HL-60 (cell line): ENCODE measurements at regions not wholly inside any gene's neighbourhood (a gene's known extent, or its start where the extent isn't known, plus 50 kb on each side); places are given as distances from the start of the nearest gene placed in this dataset.

Source experiments
- DNase-seq, 2 experiments: peaks; one replicate each; pipeline ENCODE4 v3.0.0-alpha.2; 2010 to 2020; ENCODE audit warnings: low read depth in 1 of 2, low spot score in 1 of 2
- H3K27ac ChIP-seq: fragments of 250-450 bp; sonication (Bioruptor Pico); replicated peaks from 2 replicates; pipeline ENCODE4 v1.5.1; 2020; ENCODE audit warnings: mild to moderate bottlenecking, moderate library complexity
- H3K27me3 ChIP-seq: fragments of 250-450 bp; sonication (Bioruptor Pico); 2 replicates; pipeline ENCODE4 v1.5.1; 2021; ENCODE audit warnings: mild to moderate bottlenecking, moderate library complexity; ENCODE audit not compliant: insufficient read depth, poor library complexity, severe bottlenecking
- H3K4me3 ChIP-seq: replicated peaks from 2 replicates; pipeline ENCODE4 v1.5.1; 2011; ENCODE audit warnings: mild to moderate bottlenecking, control low read depth, low read length; ENCODE audit not compliant: insufficient read depth
- GABPA ChIP-seq: IDR thresholded peaks from 2 replicates; pipeline ENCODE4 v1.6.1; 2012; ENCODE audit warnings: low read depth
- POLR2AphosphoS5 ChIP-seq: IDR thresholded peaks from 2 replicates; pipeline ENCODE4 v1.6.1; 2012; ENCODE audit warnings: low read depth
- SPI1 ChIP-seq: IDR thresholded peaks from 2 replicates; pipeline ENCODE4 v1.6.1; 2012; ENCODE audit warnings: low read depth, mild to moderate bottlenecking, borderline replicate concordance
- TF ChIP-seq, protein P1 (sequence below): IDR thresholded peaks from one replicate; pipeline ENCODE4 v1.5.1; 2011; ENCODE audit warnings: low read length, control low read depth, inconsistent platforms; ENCODE audit not compliant: insufficient read depth
- TF ChIP-seq, protein P2 (sequence below): IDR thresholded peaks from 2 replicates; pipeline ENCODE4 v1.6.1; 2012; ENCODE audit warnings: low read depth; ENCODE audit not compliant: insufficient replicate concordance

DNA sequence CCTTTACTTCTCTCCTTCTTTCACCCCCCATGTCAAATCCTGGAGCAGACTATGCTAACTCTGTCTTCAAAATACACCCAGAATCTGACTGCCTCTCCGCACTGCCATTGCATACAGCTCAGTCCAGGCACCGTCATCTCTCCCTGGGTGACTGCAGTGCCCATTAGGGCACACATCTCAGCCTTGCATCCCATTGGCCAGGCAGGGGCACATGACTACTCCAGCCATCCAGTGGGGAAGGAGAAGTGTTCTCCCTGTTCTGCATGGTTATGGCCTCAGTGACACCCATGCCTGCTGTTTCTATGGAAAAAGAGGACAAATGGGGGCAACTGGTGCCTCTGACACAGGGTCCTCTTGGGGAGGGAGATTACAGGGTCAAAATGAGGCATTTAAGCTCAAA is 270.5 kb downstream of the MATN1 start:
- Histone ChIP-seq H3K27me3 (no peaks in the 10 kb centered on the region), H3K4me3 (no peak overlapping the region), H3K27ac (no peak overlapping the region)
- no peak for TF ChIP-seq GABPA
- TF ChIP-seq, protein P1, sequence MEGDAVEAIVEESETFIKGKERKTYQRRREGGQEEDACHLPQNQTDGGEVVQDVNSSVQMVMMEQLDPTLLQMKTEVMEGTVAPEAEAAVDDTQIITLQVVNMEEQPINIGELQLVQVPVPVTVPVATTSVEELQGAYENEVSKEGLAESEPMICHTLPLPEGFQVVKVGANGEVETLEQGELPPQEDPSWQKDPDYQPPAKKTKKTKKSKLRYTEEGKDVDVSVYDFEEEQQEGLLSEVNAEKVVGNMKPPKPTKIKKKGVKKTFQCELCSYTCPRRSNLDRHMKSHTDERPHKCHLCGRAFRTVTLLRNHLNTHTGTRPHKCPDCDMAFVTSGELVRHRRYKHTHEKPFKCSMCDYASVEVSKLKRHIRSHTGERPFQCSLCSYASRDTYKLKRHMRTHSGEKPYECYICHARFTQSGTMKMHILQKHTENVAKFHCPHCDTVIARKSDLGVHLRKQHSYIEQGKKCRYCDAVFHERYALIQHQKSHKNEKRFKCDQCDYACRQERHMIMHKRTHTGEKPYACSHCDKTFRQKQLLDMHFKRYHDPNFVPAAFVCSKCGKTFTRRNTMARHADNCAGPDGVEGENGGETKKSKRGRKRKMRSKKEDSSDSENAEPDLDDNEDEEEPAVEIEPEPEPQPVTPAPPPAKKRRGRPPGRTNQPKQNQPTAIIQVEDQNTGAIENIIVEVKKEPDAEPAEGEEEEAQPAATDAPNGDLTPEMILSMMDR: no peak
- TF ChIP-seq SPI1: no peak
- TF ChIP-seq POLR2AphosphoS5: no peak
- TF ChIP-seq, protein P2, sequence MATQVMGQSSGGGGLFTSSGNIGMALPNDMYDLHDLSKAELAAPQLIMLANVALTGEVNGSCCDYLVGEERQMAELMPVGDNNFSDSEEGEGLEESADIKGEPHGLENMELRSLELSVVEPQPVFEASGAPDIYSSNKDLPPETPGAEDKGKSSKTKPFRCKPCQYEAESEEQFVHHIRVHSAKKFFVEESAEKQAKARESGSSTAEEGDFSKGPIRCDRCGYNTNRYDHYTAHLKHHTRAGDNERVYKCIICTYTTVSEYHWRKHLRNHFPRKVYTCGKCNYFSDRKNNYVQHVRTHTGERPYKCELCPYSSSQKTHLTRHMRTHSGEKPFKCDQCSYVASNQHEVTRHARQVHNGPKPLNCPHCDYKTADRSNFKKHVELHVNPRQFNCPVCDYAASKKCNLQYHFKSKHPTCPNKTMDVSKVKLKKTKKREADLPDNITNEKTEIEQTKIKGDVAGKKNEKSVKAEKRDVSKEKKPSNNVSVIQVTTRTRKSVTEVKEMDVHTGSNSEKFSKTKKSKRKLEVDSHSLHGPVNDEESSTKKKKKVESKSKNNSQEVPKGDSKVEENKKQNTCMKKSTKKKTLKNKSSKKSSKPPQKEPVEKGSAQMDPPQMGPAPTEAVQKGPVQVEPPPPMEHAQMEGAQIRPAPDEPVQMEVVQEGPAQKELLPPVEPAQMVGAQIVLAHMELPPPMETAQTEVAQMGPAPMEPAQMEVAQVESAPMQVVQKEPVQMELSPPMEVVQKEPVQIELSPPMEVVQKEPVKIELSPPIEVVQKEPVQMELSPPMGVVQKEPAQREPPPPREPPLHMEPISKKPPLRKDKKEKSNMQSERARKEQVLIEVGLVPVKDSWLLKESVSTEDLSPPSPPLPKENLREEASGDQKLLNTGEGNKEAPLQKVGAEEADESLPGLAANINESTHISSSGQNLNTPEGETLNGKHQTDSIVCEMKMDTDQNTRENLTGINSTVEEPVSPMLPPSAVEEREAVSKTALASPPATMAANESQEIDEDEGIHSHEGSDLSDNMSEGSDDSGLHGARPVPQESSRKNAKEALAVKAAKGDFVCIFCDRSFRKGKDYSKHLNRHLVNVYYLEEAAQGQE: no peak
- DNase-seq: no peak

DNA sequence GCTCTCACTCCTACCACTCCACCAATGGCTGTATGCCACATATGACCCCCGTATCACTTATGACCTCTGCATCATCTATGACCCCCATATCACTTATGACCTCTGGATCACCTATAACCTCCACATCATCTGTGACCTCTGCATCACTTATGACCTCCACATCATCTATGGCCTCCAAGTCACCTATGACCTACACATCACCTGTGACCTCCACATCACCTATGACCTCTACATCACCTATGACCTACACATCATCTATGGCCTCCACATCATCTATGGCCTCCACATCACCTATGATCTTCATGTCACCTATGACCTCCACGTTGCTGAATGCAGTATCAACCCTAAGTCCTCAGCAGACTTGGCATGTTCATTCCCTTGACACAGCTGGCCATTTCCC is 271.2 kb downstream of the MATN1 start:
- DNase-seq: no peak
- TF ChIP-seq SPI1 (no peak), GABPA (no peak)
- no peaks in the 10 kb centered on the region for H3K27me3 ChIP-seq

GRCh38 chr1:30451532-30452125 is 271.8 kb downstream of the MATN1 start:
- DNase-seq: no peak
- H3K4me3 ChIP-seq: no peak overlapping the region
- H3K27ac ChIP-seq: no peak overlapping the region
- no peaks in the 10 kb centered on the region for H3K27me3 ChIP-seq
- TF ChIP-seq, protein P1: no peak

More for the DNA sequence above, 271.2 kb downstream of the MATN1 start:
- Histone ChIP-seq H3K27ac (no peak overlapping the region), H3K4me3 (no peak overlapping the region)

DNA sequence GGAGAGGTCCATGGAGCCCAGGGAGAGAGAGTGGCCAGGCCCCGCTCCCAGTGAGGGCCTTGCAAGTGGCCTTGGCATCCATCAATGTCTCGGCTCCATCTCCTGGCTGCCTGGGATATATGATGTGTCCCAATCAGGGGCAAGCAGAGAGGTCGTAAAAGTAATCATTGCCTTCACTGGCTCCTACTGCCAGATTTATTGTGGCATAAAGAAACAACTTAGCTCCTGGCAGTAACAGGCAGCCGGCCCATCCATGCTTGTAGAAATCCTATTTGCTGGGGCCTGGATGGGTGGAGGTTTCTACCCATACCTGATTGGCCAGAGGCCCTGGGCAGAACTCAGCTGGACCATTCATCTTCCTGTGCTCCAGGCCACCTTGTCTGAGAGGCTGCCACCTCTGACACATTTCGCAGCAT is 272.6 kb downstream of the MATN1 start:
- H3K27ac ChIP-seq: no peak overlapping the region
- no peak overlapping the region for H3K4me3 ChIP-seq
- DNase-seq: no peak
- no peaks in the 10 kb centered on the region for H3K27me3 ChIP-seq
- TF ChIP-seq GABPA: no peak
- TF ChIP-seq, protein P1: no peak
- TF ChIP-seq, protein P2: no peak
- TF ChIP-seq POLR2AphosphoS5: no peak
- no peak for TF ChIP-seq SPI1
